H9 (cell line): ENCODE measurements at regions not wholly inside any gene's neighbourhood (a gene's known extent, or its start where the extent isn't known, plus 50 kb on each side); places are given as distances from the start of the nearest gene placed in this dataset.

Experiments
- DNase-seq: peaks from one replicate; pipeline ENCODE4 v3.0.0-alpha.2; 2017
- H2AFZ ChIP-seq: one replicate; pipeline ENCODE4 v1.6.1; 2013; ENCODE audit warnings: mild to moderate bottlenecking, low read length, control low read depth, moderate library complexity
- H2AK5ac ChIP-seq: 2 replicates; pipeline ENCODE4 v1.6.1; 2013; ENCODE audit warnings: low read length, control low read depth, mixed read lengths; ENCODE audit not compliant: insufficient read length
- H2BK120ac ChIP-seq: one replicate; pipeline ENCODE4 v1.6.1; 2013; ENCODE audit warnings: low read depth, mild to moderate bottlenecking, low read length, control low read depth, inconsistent platforms; ENCODE audit not compliant: poor library complexity, severe bottlenecking
- H2BK12ac ChIP-seq: 2 replicates; pipeline ENCODE4 v1.6.1; 2013; ENCODE audit warnings: low read length, control low read depth, mixed read lengths, low read depth; ENCODE audit not compliant: insufficient read length
- H2BK15ac ChIP-seq: 2 replicates; pipeline ENCODE4 v1.6.1; 2013; ENCODE audit warnings: low read depth, low read length, control low read depth
- H2BK20ac ChIP-seq: one replicate; pipeline ENCODE4 v1.6.1; 2013; ENCODE audit warnings: low read depth, mild to moderate bottlenecking, low read length, control low read depth, inconsistent platforms; ENCODE audit not compliant: poor library complexity, severe bottlenecking
- H2BK5ac ChIP-seq: 2 replicates; pipeline ENCODE4 v1.6.1; 2013; ENCODE audit warnings: low read length, control low read depth, mixed read lengths; ENCODE audit not compliant: insufficient read length
- H3K14ac ChIP-seq: 2 replicates; pipeline ENCODE4 v1.6.1; 2013; ENCODE audit warnings: low read length, control low read depth; ENCODE audit not compliant: insufficient read depth
- H3K18ac ChIP-seq: 2 replicates; pipeline ENCODE4 v1.6.1; 2013; ENCODE audit warnings: low read depth, mild to moderate bottlenecking, mixed read lengths, low read length, control low read depth; ENCODE audit not compliant: insufficient read length
- H3K23ac ChIP-seq: 2 replicates; pipeline ENCODE4 v1.6.1; 2013; ENCODE audit warnings: low read length, control low read depth, mixed read lengths, low read depth; ENCODE audit not compliant: insufficient read length
- H3K23me2 ChIP-seq: 2 replicates; pipeline ENCODE4 v1.6.1; 2013; ENCODE audit warnings: low read depth, mild to moderate bottlenecking, mixed read lengths, low read length, control low read depth; ENCODE audit not compliant: insufficient read length, poor library complexity, severe bottlenecking
- H3K27ac ChIP-seq: 2 replicates; pipeline ENCODE4 v1.5.1; 2013; ENCODE audit warnings: low read length, control low read depth, mixed read lengths, low read depth; ENCODE audit not compliant: insufficient read length
- H3K27me3 ChIP-seq: 2 replicates; pipeline ENCODE4 v1.6.1; 2013; ENCODE audit warnings: low read length, control low read depth, inconsistent platforms; ENCODE audit not compliant: insufficient read depth
- H3K4ac ChIP-seq: 2 replicates; pipeline ENCODE4 v1.6.1; 2013; ENCODE audit warnings: low read depth, mild to moderate bottlenecking, control low read depth, inconsistent platforms, low read length, moderate library complexity
- H3K4me1 ChIP-seq: 2 replicates; pipeline ENCODE4 v1.6.1; 2013; ENCODE audit warnings: low read length, control low read depth, inconsistent platforms; ENCODE audit not compliant: insufficient read depth
- H3K4me2 ChIP-seq: 2 replicates; pipeline ENCODE4 v1.6.1; 2013; ENCODE audit warnings: low read length, control low read depth, mixed read lengths; ENCODE audit not compliant: insufficient read length, insufficient read depth
- H3K56ac ChIP-seq: 2 replicates; pipeline ENCODE4 v1.6.1; 2013; ENCODE audit warnings: low read depth, mild to moderate bottlenecking, mixed read lengths, low read length, control low read depth; ENCODE audit not compliant: insufficient read length
- H3K79me1 ChIP-seq: 2 replicates; pipeline ENCODE4 v1.6.1; 2013; ENCODE audit warnings: low read depth, mild to moderate bottlenecking, moderate library complexity, low read length, control low read depth, inconsistent platforms; ENCODE audit not compliant: insufficient read depth, poor library complexity, severe bottlenecking
- H3K79me2 ChIP-seq: 2 replicates; pipeline ENCODE4 v1.6.1; 2013; ENCODE audit warnings: low read length, control low read depth, inconsistent platforms; ENCODE audit not compliant: insufficient read depth
- H3K9ac ChIP-seq: 2 replicates; pipeline ENCODE4 v1.6.1; 2013; ENCODE audit warnings: low read length, control low read depth, mixed read lengths; ENCODE audit not compliant: insufficient read length; ENCODE audit errors: extremely low read depth
- H3K9me3 ChIP-seq: one replicate; pipeline ENCODE4 v1.6.1; 2013; ENCODE audit warnings: low read depth, low read length, inconsistent platforms; ENCODE audit not compliant: control insufficient read depth
- H3T11ph ChIP-seq: one replicate; pipeline ENCODE4 v1.6.1; 2013; ENCODE audit warnings: mild to moderate bottlenecking, low read length, control low read depth, inconsistent platforms
- H4K20me1 ChIP-seq: one replicate; pipeline ENCODE4 v1.6.1; 2013; ENCODE audit not compliant: control insufficient read depth, insufficient read length, insufficient read depth
- H4K5ac ChIP-seq: 2 replicates; pipeline ENCODE4 v1.6.1; 2013; ENCODE audit warnings: low read depth, mild to moderate bottlenecking, mixed read lengths, low read length, control low read depth; ENCODE audit not compliant: insufficient read length
- H4K8ac ChIP-seq: replicated peaks from 2 replicates; pipeline ENCODE4 v1.6.1; 2013; ENCODE audit warnings: low read length, control low read depth, mixed read lengths, low read depth; ENCODE audit not compliant: insufficient read length
- H4K91ac ChIP-seq: 2 replicates; pipeline ENCODE4 v1.6.1; 2013; ENCODE audit warnings: low read depth, mild to moderate bottlenecking, moderate library complexity, mixed read lengths, low read length, control low read depth; ENCODE audit not compliant: insufficient read length
- H3K27ac Mint-ChIP-seq, 3 experiments: 2 replicates in 2 of 3; 3 replicates in 1 of 3; pipeline ENCODE4 v1.8.0; 2020 to 2021; ENCODE audit warnings: mixed read lengths in 3 of 3, mild to moderate bottlenecking in 1 of 3, moderate library complexity in 1 of 3
- H3K27me3 Mint-ChIP-seq: 2 replicates; pipeline ENCODE4 v1.8.0; 2021; ENCODE audit warnings: low read depth, mild to moderate bottlenecking, moderate library complexity, mixed read lengths
- H3K36me3 Mint-ChIP-seq, 3 experiments: 2 replicates in 2 of 3; 3 replicates in 1 of 3; pipeline ENCODE4 v1.8.0; 2020 to 2021; ENCODE audit warnings: low read depth in 3 of 3, mixed read lengths in 3 of 3; ENCODE audit not compliant: insufficient read depth in 1 of 3
- H3K4me1 Mint-ChIP-seq, 2 experiments: 2 replicates each; pipeline ENCODE4 v1.8.0; 2020; ENCODE audit warnings: mixed read lengths in 2 of 2
- H3K4me3 Mint-ChIP-seq, 2 experiments: 2 replicates in 1 of 2; 3 replicates in 1 of 2; pipeline ENCODE4 v1.8.0; 2020 to 2021; ENCODE audit warnings: mild to moderate bottlenecking in 2 of 2, mixed read lengths in 2 of 2, moderate library complexity in 1 of 2
- H3K9me3 Mint-ChIP-seq, 2 experiments: 2 replicates in 1 of 2; 3 replicates in 1 of 2; pipeline ENCODE4 v1.8.0; 2020; ENCODE audit warnings: mild to moderate bottlenecking in 2 of 2, mixed read lengths in 2 of 2, moderate library complexity in 1 of 2
- WGBS: extraction: QIAGEN DNeasy Blood & Tissue Kit; methylation state at CpG from one replicate; pipeline ENCODE4 v1.1.7; 2013; ENCODE audit warnings: missing lambda C conversion rate, low lambda C conversion rate, mixed read lengths; ENCODE audit not compliant: insufficient read length; ENCODE audit errors: extremely low coverage; 5-methylcytosine and 5-hydroxymethylcytosine counted together
- TF ChIP-seq, protein P1 (sequence below): fragments of 200-600 bp; sonication (generic); conservative IDR thresholded peaks from 3 replicates; pipeline ENCODE4 v1.8.0; 2021; ENCODE audit warnings: antibody characterized with exemption, mild to moderate bottlenecking

DNA sequence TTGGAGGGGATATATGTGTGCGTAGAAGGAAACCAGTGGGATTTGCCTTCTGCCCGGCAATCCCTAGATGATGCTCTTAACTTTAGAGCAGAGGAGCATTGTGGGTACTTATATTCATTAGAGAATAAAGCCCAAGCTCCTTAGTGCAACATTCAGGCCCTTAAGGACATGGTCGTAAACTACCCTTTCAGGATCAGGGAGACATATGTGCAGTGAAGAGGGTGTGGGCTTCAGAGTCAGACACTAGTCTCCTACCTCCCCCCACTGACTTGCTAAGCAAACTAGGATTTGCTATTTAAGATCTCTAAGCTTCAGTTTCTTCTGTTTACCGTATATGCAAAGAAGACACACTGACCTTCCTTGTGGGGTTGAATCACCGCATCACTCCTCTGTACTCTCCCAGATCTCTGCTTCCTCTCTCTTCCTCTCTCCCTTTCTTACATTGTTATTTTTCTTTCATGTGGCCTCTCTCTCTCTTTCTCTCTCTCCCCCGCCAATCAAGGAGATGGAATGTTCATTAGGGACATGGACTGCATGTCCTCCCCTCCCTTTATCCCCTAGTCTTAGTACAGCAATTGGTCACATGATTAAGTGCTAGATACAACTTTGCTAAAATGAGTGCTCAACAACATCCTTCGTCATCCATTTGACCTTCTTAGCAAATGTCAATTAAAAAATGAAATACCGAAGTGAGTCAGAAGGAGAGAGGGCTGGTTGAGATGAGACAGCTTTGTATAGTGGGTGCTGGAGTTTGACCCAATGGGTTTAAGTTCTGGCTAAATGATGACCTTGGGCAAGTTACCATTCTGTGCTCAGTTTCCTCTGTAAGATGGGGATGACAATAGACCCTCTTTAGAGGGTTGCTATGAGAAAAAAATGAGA is 91.7 kb downstream of the TMX1 start:
- no peak overlapping the region for H3K27ac ChIP-seq
- Mint-ChIP-seq H3K4me3 (no peak overlapping the region), H3K4me1 (peaks cover 12 to 16% of the 10 kb centered on the region in 2 experiments), H3K27ac (no peak overlapping the region), H3K9me3 (no peaks in the 10 kb centered on the region), H3K27me3 (no peaks in the 10 kb centered on the region), H3K36me3 (no peaks in the 10 kb centered on the region)
- TF ChIP-seq, protein P1, sequence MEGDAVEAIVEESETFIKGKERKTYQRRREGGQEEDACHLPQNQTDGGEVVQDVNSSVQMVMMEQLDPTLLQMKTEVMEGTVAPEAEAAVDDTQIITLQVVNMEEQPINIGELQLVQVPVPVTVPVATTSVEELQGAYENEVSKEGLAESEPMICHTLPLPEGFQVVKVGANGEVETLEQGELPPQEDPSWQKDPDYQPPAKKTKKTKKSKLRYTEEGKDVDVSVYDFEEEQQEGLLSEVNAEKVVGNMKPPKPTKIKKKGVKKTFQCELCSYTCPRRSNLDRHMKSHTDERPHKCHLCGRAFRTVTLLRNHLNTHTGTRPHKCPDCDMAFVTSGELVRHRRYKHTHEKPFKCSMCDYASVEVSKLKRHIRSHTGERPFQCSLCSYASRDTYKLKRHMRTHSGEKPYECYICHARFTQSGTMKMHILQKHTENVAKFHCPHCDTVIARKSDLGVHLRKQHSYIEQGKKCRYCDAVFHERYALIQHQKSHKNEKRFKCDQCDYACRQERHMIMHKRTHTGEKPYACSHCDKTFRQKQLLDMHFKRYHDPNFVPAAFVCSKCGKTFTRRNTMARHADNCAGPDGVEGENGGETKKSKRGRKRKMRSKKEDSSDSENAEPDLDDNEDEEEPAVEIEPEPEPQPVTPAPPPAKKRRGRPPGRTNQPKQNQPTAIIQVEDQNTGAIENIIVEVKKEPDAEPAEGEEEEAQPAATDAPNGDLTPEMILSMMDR, result no peak
- H3K23me2 ChIP-seq, result no peaks in the 10 kb centered on the region
- H3K79me2 ChIP-seq, result no peaks in the 10 kb centered on the region
- no peak overlapping the region for H2AFZ ChIP-seq
- no peaks in the 10 kb centered on the region for H3K27me3 ChIP-seq
- no peak overlapping the region for H3K56ac ChIP-seq
- H2AK5ac ChIP-seq, result no peak overlapping the region
- no peak overlapping the region for H4K91ac ChIP-seq
- DNase-seq, result no peak
- H2BK5ac ChIP-seq, result no peak overlapping the region
- H3K9me3 ChIP-seq, result no peaks in the 10 kb centered on the region
- H2BK120ac ChIP-seq, result no peak overlapping the region
- no peaks in the 10 kb centered on the region for H4K20me1 ChIP-seq
- H4K8ac ChIP-seq, result no peak overlapping the region
- H2BK12ac ChIP-seq, result no peak overlapping the region
- no peak overlapping the region for H2BK20ac ChIP-seq
- no CpG with 5 or more reads among the region's 8 CpGs for WGBS
- no peak overlapping the region for H3K9ac ChIP-seq
- H3K14ac ChIP-seq, result no peak overlapping the region
- no peak overlapping the region for H4K5ac ChIP-seq
- H3K23ac ChIP-seq, result no peak overlapping the region
- no peak overlapping the region for H3T11ph ChIP-seq
- H3K4me1 ChIP-seq, result no peaks in the 10 kb centered on the region
- no peak overlapping the region for H3K4ac ChIP-seq
- H2BK15ac ChIP-seq, result no peak overlapping the region
- no peaks in the 10 kb centered on the region for H3K79me1 ChIP-seq
- no peak overlapping the region for H3K18ac ChIP-seq
- H3K4me2 ChIP-seq, result no peak overlapping the region
